ENCODE measurements at regions not wholly inside any gene's neighbourhood (a gene's known extent, or its start where the extent isn't known, plus 50 kb on each side); places are given as distances from the start of the nearest gene placed in this dataset.
"Not testable (repeated sequence)": the region's sequence is repeated elsewhere in the genome, so short reads cannot be mapped to it uniquely, and the experiment has no call there.

DNA sequence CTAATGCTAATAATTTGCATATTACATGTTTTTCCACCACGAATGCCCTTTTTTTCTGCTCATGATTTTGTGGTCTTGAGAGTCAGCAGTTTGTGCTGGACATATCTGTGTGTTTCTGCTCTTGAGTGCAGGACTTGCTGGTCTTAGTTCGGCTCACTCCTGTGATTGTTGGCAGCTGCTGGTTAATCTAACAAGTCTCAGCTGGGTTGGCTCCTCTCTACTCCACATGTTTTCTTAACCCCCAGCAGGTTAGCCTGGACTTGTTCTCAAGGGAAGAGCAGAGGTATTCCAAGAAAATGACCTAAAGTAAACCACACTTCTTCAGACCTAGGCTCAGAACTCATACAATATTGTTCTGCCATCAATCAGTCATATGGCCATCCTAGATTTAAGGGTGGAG, 1238.9 kb downstream of the XPNPEP1 start:
- DNase-seq (ENCODE audit: low spot score), result no peak

DNA sequence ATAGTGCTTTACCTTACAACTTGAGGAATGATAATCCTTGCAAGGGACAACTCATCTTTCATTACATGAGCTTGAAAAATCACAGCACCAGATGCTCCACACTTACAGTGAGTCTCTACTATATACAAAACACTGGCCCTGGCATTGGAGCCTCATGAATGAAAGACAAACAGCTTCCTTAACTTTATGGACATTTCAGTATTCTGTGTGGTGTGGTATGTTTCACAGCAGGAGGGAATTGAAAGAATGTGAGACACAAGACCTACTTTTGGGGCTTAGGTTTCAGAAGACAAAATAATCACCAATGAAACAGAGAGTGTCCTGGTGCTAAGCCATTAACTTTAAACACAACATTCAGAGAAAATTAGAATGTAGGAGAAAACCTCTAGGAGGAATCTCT, 1249.6 kb downstream of the XPNPEP1 start:
- no peak for DNase-seq (ENCODE audit: low spot score)

DNA sequence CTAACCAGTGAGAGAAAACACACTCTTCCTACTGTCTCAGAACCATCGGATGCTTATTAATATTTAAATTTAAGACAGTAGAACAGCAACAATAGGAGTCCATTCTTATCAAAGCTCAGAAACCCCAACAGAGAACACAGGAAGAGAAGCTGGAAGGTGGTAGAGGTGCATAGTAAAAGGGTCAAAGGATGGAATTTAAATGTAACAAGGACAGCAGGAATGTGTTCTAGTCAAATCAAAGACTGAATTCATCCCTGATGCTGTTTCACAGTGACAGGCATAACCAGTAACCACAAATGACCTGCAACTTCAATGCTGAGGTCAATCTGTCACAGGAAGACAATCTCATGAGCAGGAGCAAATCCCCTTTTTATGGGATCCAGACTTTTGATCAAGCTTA, 1259.7 kb downstream of the XPNPEP1 start:
- DNase-seq (ENCODE audit: low spot score), result no peak

DNA sequence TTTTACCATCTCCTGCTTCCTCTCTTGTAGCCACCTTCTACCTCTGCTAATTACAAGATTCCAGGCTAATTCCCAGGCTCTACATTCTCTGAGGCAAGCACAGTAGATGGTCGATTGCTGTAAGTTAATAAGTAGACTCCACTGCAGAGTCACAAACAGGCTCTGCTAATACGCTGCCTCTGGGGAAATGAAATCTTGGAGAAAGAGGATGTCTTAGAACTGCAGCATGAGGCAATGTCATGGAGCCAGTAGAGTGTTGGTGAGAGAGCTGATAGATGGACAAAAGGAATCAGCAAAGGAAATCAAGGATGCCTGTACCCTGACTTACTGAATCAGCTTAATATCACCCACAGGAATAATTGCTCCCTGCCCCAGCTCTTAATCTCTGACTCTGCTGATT, 1260.3 kb downstream of the XPNPEP1 start:
- no peak for DNase-seq (ENCODE audit: low spot score)

DNA sequence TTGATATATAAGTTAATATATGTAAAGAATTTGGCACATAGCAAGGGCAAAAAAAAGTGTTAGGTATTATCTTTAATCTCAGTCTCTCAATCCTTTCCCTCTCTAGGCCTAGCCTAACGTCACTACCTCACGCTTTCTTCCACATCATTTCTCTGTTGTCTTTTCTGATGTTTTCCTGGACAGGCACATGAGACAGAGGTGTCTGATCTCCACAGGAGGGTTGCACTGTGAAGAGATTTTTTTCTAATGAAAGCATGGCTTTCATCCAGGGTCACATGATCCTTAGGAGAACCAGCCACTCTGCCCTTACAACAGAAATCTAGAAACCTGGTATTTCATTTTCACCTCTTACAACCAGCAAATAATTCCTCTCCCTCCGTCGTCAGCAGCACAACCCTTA, 1268.3 kb downstream of the XPNPEP1 start:
- DNase-seq (ENCODE audit: low spot score), result no peak

DNA sequence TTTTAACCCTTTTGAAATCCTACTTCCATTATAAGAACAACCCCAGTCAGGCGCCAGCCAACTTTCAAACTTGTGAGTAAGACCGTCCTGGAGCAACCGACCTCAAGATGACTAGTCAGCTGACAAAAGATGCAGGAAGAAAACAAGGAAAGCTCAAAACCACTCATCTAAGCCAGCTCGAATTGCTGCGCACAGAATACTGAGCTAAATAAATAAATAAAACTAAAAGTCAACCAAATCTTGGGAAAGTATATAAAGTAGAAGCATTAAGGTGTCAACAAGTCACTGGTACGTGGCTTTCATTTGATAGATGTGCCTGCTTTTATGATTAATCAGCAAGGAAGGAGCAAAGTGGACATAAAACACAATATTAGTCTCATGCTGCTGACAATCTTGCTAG, 1269.8 kb downstream of the XPNPEP1 start:
- no peak for DNase-seq (ENCODE audit: low spot score)

DNA sequence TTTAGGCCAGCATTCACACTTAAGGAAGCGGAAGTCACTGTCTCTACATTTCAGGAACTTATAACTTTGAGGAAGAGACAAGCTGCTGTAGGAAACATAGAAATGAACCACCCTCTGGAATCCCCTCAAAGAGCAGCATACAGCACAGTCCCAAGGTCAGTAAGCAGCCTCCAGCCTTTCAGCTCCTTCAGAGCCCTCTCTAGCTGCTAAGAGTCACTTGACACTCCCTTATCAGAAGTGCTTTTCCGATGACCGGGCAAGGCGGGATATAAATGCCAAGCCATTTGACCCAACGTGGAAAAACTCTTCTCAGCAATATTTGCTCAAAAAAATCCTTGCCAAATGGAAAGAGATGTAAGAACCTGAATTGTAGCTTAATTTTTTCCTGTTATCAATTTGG, 1284.3 kb downstream of the XPNPEP1 start:
- DNase-seq (ENCODE audit: low spot score), result no peak

DNA sequence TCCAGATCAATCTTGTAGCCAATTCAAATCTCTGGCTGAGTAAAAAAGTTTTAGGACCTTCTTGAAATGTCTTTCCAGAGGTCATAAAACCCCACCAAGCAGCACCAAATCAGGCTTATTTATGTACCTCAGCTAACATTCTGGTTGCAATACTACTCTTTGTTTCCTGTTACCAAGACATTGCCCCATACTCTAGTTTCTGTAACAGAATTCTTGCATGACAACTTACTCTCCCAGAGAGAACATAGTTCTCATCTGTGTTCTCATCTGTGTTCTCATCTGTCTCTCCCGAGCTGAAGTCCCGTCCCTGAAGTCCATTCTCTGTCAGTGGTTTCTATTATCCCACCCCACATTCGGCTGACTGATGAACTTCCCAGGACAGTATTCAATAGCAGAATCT, 1285.1 kb downstream of the XPNPEP1 start:
- DNase-seq (ENCODE audit: low spot score), result no peak

DNA sequence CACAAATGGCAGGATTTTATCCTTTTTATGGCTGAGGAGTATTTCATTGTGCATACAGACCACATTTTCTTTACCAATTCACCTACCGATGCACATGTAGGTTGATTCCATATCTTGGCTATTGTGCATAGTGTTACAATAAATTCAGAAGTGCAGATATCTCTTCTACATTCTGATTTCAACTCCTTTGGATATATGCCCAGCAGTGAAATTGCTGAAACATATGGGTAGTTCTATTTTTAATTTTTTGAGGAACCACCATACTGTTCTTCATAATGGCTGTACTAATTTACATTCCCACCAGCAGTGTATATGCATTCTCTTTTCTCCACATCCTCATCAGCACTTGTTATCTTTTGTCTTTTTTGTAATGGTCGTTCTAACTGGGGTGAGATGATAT, 1290.3 kb downstream of the XPNPEP1 start:
- DNase-seq (ENCODE audit: low spot score), result no peak

DNA sequence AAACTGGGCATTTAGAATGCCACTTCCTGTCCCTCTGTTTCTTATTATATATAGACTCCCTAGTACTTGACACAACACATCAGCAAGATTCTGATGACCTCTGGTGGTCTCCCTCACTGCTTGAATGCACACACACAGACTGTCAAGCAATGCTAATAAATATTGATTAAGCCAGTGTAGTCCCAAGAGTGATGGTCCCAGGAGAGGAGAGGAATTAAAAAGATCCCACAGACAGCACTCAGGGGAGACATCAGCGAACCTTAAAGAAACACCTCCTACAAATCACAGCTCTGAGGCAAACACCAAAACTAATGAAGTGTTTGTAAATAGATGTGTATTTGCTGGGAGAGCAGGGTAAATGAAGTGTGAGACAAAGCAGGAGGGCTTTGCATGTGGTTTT, 1291.2 kb downstream of the XPNPEP1 start:
- DNase-seq (ENCODE audit: low spot score), result no peak

DNA sequence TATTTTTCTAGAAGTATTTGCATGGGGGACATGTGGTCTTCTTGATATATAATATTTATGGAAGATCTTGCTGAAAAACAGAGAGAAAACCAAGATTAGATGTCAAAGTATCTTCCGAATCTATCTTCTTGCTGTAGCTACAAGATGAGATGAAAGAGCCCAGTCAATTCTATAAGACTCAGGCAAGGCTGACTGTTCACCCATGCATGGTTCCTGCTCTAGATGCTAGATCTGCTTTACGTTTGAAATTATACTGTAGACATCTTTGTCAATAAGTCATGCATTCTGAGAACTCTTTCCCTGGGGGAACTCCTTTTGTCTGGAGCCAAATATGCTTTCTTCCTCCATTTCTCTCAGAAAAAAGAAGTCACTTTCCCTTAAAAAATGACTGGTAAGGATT, 1292.0 kb downstream of the XPNPEP1 start:
- DNase-seq (ENCODE audit: low spot score), result no peak

DNA sequence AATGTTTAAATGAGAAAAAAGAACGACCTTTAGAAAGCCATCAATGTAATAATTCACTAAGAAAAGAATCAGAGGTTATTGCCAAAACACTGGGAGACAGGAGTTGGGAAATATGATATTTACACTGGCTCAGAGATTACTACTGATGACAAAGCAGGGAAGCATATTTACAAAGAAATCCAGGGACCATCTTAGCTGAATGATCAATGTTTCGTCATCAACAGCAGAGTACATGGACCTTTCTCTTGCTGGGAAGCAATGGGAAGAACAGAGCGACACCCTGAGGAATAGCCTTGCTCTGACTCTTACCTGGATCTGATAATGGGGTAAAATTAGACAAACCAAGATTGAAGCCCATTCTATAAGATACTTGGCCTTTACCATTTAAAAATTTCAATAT, 1293.5 kb downstream of the XPNPEP1 start:
- DNase-seq (ENCODE audit: low spot score), result no peak

DNA sequence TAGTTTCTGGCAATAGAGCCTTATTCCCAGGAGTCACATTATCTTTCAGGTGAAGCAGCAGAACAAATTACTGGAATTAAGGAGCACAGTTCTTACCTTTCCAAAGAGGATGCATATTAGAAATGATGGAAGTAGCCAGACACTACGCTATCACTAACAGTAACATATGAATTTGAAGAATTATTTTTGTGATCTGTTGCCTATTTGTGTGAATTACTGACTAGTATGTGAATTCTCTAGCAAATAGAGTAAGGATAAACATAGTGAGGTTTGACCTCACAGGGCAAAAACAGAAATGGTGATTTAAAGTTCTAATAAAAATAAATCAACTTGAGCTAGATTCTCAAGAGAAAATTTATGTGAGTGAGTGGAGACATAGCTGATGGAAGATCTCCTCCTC, 1299.3 kb downstream of the XPNPEP1 start:
- no peak for DNase-seq (ENCODE audit: low spot score)

DNA sequence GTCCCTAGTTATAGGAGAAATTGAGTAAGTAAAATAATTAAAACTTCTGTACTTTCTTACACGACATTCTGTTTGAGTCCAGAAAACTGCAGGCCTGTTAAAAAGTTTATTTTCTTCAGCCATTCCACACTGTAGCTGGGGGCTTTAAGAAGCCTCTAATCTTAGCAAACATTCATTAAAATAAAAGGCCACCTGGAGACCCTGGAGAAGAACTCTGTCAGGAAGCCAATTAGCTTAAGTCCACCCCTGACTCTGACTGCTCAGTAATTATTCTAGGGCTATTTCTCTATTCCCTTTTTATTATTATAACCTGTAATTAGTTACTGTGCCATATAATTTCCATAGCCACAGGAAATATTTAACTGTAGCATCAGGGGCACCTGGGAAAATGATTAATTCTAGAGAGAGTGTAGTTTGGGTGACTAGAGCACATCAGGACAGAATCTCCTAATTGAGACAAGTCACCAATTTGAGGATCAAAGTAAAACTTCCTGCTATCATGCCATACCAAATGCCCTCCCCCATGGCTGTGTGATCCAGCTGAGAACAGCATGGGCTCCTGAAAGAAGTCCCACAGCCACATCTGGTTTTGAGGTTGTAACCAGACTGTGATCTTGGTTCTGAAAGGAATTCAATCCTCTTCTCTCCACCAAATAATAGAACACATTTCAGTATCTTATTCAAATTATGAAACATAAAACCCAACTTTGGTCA, 1302.3 kb downstream of the XPNPEP1 start:
- no peak for DNase-seq (ENCODE audit: low spot score)

DNA sequence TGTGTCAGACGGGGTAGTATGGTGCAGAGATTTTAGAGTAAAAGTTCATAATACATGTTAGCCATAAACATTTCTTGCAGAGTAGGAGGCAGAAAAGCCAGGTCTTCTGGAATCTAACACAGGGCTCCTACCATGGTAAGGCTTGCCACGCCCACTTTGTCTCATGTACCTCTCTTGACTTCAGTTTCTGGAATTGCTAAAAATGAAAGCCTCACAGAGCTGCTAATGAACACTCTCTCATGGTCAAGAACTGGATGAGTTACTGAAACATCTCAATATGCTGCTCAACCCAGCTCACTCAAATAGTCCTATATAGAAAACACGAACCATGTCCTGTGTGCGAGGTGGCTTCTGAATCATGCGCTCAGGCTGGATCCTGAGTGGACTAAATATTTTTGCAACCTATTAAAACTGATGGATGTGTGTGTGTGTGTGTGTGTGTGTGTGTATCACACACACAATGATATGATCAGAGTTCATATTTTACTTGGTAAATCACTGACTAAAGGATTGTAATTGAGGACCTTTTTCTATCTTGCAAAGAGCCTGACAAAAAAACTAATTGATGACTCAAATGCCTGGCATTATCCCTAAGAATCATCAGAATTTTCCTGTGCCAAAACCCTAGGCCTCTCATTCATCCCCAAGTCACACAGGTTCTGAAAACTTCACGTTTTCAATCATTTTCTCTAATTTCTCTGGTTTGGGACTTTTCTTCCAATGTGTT, 1306.6 kb downstream of the XPNPEP1 start:
- no peak for DNase-seq (ENCODE audit: low spot score)

DNA sequence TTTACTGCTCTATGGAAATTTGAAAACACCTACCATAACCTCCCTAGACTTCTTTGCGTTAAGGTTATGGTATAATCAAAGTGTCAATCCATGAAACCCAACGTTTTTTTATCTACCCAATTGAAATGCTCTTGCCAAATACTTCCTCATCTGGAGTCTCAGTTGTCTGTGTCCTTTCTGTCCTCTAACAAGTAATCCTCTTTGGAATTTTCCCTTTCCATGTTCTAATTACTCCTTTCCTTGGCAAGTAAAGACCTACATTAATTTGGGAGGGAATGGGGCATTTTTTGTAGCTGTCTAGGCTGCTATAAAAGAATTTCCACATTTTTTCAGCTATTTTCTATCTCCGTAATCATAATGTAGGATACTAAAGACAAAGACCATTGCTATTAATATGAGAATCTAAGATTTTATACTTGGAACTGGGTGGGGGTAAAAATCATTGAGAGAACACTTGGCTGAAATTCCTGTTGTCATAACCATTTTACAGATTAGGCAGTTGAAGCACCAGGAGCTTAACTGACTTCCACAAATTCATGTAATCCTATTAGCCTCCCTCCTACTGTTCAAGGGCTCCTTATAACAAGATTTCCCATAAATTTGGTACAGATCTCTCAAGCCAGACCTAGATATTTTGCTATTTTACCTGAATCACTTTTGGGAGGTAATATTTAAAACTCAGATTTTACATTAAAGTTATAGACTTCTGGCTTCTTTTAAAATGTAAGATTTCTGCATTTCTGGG, 1307.6 kb downstream of the XPNPEP1 start:
- DNase-seq (ENCODE audit: low spot score), result no peak

DNA sequence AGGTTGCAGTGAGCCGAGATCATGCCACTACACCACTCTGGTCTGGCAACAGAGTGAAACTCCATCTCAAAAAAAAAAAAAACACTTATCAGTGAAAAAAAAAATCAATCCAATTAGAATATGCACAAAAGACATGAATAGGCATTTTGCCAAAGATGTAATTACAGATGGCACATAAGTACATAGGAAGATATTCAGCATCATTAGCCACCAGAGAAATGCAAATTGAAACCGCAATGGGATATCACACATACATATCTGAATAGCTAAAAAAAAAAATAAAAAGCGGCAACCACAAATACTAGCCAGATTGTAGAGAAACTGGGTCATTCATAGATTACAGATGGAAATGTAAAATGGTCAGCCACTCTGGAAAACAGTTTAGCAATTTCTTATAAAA, 1310.8 kb downstream of the XPNPEP1 start:
- no peak for DNase-seq (ENCODE audit: low spot score)

DNA sequence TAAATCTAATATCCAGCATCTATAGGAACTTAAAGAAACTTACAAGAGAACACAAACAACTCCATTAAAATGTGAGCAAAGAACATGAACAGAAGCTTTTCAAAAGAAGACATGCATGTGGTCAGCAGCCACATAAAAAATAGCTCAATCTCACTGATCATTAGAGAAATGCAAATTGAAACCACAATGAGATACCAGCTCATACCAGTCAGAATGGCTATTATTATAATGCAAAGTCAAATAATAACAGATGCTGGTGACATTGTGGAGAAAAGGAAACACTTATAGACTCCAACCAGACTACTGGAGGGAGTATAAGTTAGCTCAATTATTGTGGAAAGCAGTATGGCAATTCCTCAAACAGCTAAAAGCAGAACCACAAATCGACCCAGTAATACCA, 1314.5 kb downstream of the XPNPEP1 start:
- no peak for DNase-seq (ENCODE audit: low spot score)

DNA sequence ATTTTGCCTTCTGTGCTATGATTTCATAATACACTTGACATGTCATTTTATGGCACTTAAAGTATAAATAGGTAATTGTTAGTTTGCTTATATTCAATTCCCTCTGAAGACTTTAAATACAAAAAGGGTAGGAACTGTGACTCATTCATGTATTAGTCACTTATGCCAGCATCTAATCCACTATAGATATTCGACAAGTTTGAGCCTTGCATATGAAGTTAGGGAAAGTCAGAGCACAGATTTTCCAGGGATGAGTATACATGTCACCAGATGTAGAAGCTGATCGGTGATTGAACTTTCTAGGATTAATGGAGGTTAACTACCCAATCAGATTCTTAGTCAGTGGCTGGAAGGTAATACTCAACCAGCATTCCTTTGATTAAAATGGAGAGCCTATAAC, 1321.5 kb downstream of the XPNPEP1 start:
- DNase-seq (ENCODE audit: low spot score), result no peak

DNA sequence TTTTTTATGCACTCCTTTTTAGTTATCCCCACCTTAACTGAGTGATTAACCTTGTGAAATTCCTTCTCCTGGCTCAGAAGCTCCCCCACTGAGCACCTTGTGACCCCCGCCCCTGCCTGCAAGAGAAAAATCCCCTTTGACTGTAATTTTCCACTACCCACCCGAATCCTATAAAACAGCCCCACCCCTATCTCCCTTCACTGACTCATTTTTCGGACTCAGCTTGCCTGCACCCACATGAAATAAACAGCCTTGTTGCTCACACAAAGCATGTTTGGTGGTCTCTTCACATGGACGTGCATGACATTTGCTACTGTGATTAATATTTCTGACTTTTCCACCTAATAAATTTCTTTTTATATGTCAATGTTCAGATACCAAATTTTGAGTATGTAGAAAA, 1322.8 kb downstream of the XPNPEP1 start:
- DNase-seq (ENCODE audit: low spot score), result not testable (repeated sequence)

DNA sequence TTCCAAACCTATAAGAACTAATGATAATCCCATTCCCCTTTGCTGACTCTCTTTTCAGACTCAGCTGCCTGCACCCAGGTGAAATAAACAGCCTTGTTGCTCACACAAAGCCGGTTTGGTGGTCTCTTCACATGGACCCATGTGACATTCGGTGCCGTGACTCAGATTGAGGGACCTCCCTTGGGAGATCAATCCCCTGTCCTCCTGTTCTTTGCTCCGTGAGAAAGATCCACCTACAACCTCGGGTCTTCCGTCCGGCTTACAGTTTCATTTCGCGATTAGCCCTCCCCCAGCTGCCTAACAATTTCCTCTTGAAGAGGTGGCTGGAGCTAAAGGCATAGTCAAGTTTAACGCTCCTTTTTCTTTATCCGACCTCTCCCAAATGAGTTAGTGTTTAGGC, 1324.0 kb downstream of the XPNPEP1 start:
- not testable (repeated sequence) for DNase-seq (ENCODE audit: low spot score)

DNA sequence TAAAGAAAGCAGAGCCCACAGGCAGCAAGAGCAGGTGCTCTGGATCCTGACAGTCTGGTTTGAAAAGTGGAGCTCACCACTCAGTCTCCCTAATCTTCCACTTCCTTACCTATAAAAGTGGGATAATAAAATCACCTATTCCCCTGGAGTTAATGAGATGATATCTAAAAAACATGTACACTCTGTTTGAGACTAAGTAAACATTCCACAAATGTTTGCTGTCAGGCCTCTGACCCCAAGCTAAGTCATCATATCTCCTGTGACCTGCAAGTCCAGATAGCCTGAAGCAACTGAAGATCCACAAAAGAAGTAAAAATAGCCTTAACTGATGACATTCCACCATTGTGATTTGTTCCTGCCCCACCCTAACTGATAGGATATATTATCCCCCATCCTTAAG, 1324.5 kb downstream of the XPNPEP1 start:
- DNase-seq (ENCODE audit: low spot score), result no peak

DNA sequence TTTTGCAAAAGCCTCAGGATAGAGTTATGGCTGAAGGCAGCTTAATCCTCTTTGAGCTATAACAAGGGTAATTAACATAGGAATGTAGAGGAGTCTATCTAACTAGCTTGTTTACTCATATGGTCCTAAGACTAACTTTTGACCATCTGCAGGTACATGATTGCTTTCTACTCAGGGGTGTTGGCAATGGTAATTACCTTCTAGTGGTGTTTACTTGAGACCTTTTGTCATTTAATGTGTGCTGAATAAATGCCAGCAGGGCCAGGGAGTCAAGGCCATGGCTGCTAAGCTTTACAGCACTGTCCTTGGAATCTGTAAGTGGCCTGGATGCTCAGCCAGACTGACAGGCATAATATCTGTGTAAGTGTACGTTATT, 1325.0 kb downstream of the XPNPEP1 start:
- DNase-seq (ENCODE audit: low spot score), result no peak

Measured in hematopoietic multipotent progenitor cell treated with erythropoietin and hydrocortisone succinate and interleukin-3 and kit ligand, for 15 days (in vitro differentiated cells).